Endothelial cell of umbilical vein (primary cell): ENCODE measurements at regions not wholly inside any gene's neighbourhood (a gene's known extent, or its start where the extent isn't known, plus 50 kb on each side); places are given as distances from the start of the nearest gene placed in this dataset.

Experiments
- BruUV-seq: library from RNA; stranded (reverse); fragments of 400-500 nt; replicated peaks from 2 replicates; lab custom pipeline; 2021; lab: Mats Ljungman, UMichigan
- CTCF ChIA-PET: fragments of 300-600, 350-600 bp; sonication (Branson Sonifier 250); formaldehyde crosslinking; loops from one replicate; lab custom pipeline; 2021; ENCODE audit warnings: antibody characterized with exemption, inconsistent platforms; lab: Charles Lee
- POLR2A ChIA-PET: fragments of 300-600, 350-600 bp; sonication (Branson Sonifier 250); formaldehyde crosslinking; loops from one replicate; lab custom pipeline; 2021; ENCODE audit warnings: antibody characterized with exemption, inconsistent platforms; lab: Charles Lee
- DNase-seq: peaks from one replicate; pipeline ENCODE4 v3.0.0-alpha.2; 2011; ENCODE audit warnings: low read depth, low spot score
- FAIRE-seq: peaks from 2 replicates; lab custom pipeline; 2011; peaks lifted over from hg19 to GRCh38; lab: Jason Lieb, UNC
- H2AFZ ChIP-seq: 2 replicates; pipeline ENCODE4 v1.6.0; 2012; ENCODE audit warnings: low read depth, low read length, control low read depth, inconsistent platforms
- H3K27ac ChIP-seq: 2 replicates; pipeline ENCODE4 v1.5.1; 2011; ENCODE audit warnings: low read depth, mild to moderate bottlenecking, control low read depth, low read length, moderate library complexity; ENCODE audit not compliant: insufficient read depth
- H3K27me3 ChIP-seq, 2 experiments: 2 replicates each; pipeline versions ENCODE4 v1.6.0 to v1.6.1; 2011; ENCODE audit warnings: low read length in 2 of 2, mixed read lengths in 1 of 2; ENCODE audit not compliant: control insufficient read depth in 2 of 2, insufficient read depth in 2 of 2
- H3K36me3 ChIP-seq, 2 experiments: 2 replicates in 1 of 2; 3 replicates in 1 of 2; pipeline ENCODE4 v1.5.1; 2011; ENCODE audit warnings: low read length in 2 of 2, mild to moderate bottlenecking in 1 of 2, moderate library complexity in 1 of 2; ENCODE audit not compliant: control insufficient read depth in 2 of 2, insufficient read depth in 2 of 2; ENCODE audit errors: extremely low read depth in 1 of 2
- H3K4me1 ChIP-seq: 3 replicates; pipeline ENCODE4 v1.5.1; 2011; ENCODE audit warnings: mild to moderate bottlenecking, low read length; ENCODE audit not compliant: control insufficient read depth, insufficient read depth; ENCODE audit errors: extremely low read depth
- H3K4me2 ChIP-seq: 2 replicates; pipeline ENCODE4 v1.6.1; 2011; ENCODE audit warnings: low read length, control low read depth, mixed read lengths; ENCODE audit not compliant: insufficient read depth
- H3K4me3 ChIP-seq, 3 experiments: fragments of 200-600 bp in 1 of 3; sonication (generic), shearing (Covaris generic) in 1 of 3; replicated peaks in 1 of 3; 2 replicates each; pipeline ENCODE4 v1.5.1; 2011 to 2016; ENCODE audit warnings: control low read depth in 3 of 3, low read length in 3 of 3, mild to moderate bottlenecking in 2 of 3, inconsistent platforms in 1 of 3, low read depth in 1 of 3, moderate library complexity in 1 of 3; ENCODE audit not compliant: insufficient read depth in 1 of 3
- H3K79me2 ChIP-seq: 2 replicates; pipeline ENCODE4 v1.6.0; 2012; ENCODE audit warnings: low read length, inconsistent platforms; ENCODE audit not compliant: control insufficient read depth, insufficient read depth
- H3K9ac ChIP-seq: replicated peaks from 2 replicates; pipeline ENCODE3; 2011; ENCODE audit warnings: low read length, control low read depth; ENCODE audit not compliant: insufficient read depth; ENCODE audit errors: extremely low read depth
- H3K9me1 ChIP-seq: replicated peaks from 3 replicates; pipeline ENCODE4 v1.6.0; 2011; ENCODE audit warnings: mild to moderate bottlenecking, low read length; ENCODE audit not compliant: control insufficient read depth, insufficient read depth; ENCODE audit errors: extremely low read depth
- H3K9me3 ChIP-seq: replicated peaks from 2 replicates; pipeline ENCODE4 v1.5.1; 2012; ENCODE audit warnings: low read length, inconsistent platforms; ENCODE audit not compliant: control insufficient read depth, insufficient read depth
- H4K20me1 ChIP-seq: replicated peaks from 2 replicates; pipeline ENCODE3; 2011; ENCODE audit warnings: mild to moderate bottlenecking, low read length; ENCODE audit not compliant: control insufficient read depth, insufficient read depth; ENCODE audit errors: extremely low read depth
- CTCF ChIP-seq, 2 donors: IDR thresholded peaks; 1 replicate in 1 of 2; 2 replicates in 1 of 2; pipeline ENCODE4 v1.5.1; 2011; ENCODE audit warnings: low read length in 2 of 2, mild to moderate bottlenecking in 2 of 2, moderate library complexity in 2 of 2, control low read depth in 1 of 2, inconsistent platforms in 1 of 2, low read depth in 1 of 2; ENCODE audit not compliant: insufficient read depth in 1 of 2; ENCODE audit errors: extremely low read depth in 1 of 2
- EZH2 ChIP-seq: IDR thresholded peaks from 2 replicates; pipeline ENCODE4 v1.6.1; 2012; ENCODE audit warnings: borderline replicate concordance, low read depth, mild to moderate bottlenecking, moderate library complexity, low read length, inconsistent platforms; ENCODE audit not compliant: severe bottlenecking
- FOS ChIP-seq: IDR thresholded peaks from 2 replicates; pipeline ENCODE4 v1.6.1; 2011; ENCODE audit warnings: mild to moderate bottlenecking, low read length, moderate library complexity, borderline replicate concordance; ENCODE audit not compliant: insufficient read depth
- GATA2 ChIP-seq: IDR thresholded peaks from 2 replicates; pipeline ENCODE4 v1.7.0; 2011; ENCODE audit warnings: low read depth, mild to moderate bottlenecking, moderate library complexity, mixed read lengths, low read length; ENCODE audit not compliant: insufficient read length, insufficient read depth
- JUN ChIP-seq: IDR thresholded peaks from 2 replicates; pipeline ENCODE4 v1.6.1; 2011; ENCODE audit warnings: borderline replicate concordance, low read depth; ENCODE audit not compliant: insufficient read length, insufficient read depth
- MAX ChIP-seq: IDR thresholded peaks from 2 replicates; pipeline ENCODE4 v1.6.1; 2011; ENCODE audit not compliant: insufficient read depth, insufficient read length
- MYC ChIP-seq: IDR thresholded peaks from one replicate; pipeline ENCODE4 v1.6.1; 2011; ENCODE audit warnings: mild to moderate bottlenecking, low read depth, low read length
- POLR2A ChIP-seq: IDR thresholded peaks from 2 replicates; pipeline ENCODE4 v1.6.1; 2012; ENCODE audit warnings: low read depth, mild to moderate bottlenecking, control low read depth, low read length
- POLR2AphosphoS5 ChIP-seq: IDR thresholded peaks from 2 replicates; pipeline ENCODE4 v1.6.1; 2012; ENCODE audit warnings: low read depth, mild to moderate bottlenecking, control low read depth, low read length, moderate library complexity; ENCODE audit not compliant: insufficient read depth
- dilution Hi-C: fragments of 300-500 bp; cut with MboI; formaldehyde crosslinking; loops from one replicate; pipeline ENCODE4 v1.15.0; 2019; ENCODE audit warnings: low sequenced_read_pairs; ENCODE audit not compliant: extremely low pct_ligation_motif_present
- intact Hi-C: fragments of 100-400 bp; cut with micrococcal nuclease; formaldehyde crosslinking; loops from one replicate; pipeline ENCODE4 v1.10.0; 2022

- no peaks in the 10 kb centered on the region for H3K36me3 ChIP-seq
- dilution Hi-C loops, result loop anchor here (5.0 kb wide), 1 partner anchor 33 kb away; no protein-coding TSS in a partner anchor
- no peak overlapping the region for H3K9ac ChIP-seq
- FAIRE-seq (no peak), DNase-seq (no peak)
- ChIA-PET CTCF (no interaction called here), POLR2A (no interaction called here)
- H3K27ac ChIP-seq, result no peak overlapping the region
- H4K20me1 ChIP-seq, result no peaks in the 10 kb centered on the region
- H3K27me3 ChIP-seq, result no peaks in the 10 kb centered on the region
- no peak overlapping the region for H3K4me2 ChIP-seq
- H3K4me1 ChIP-seq, result no peaks in the 10 kb centered on the region
- no peaks in the 10 kb centered on the region for H3K79me2 ChIP-seq
- BruUV-seq, result no TSS peak
- intact Hi-C loops, result no loop called here
- TF ChIP-seq GATA2 (no peak), FOS (no peak), POLR2AphosphoS5 (no peak), JUN (no peak), POLR2A (no peak), MYC (no peak), CTCF (IDR thresholded peaks at IDR 0.05; ENCODE audit: extremely low read depth in 1 of 2, insufficient read depth in 1 of 2, low read depth in 1 of 2, low read length in 2 of 2) (no peak), MAX (no peak), EZH2 (no peak)
- no peak overlapping the region for H3K4me3 ChIP-seq
- no peaks in the 10 kb centered on the region for H3K9me3 ChIP-seq
- H3K9me1 ChIP-seq, result no peaks in the 10 kb centered on the region
- H2AFZ ChIP-seq, result no peak overlapping the region
These were observed 149.6 kb downstream of the SEC16B start for GRCh38 chr1:177820213-177820612.
